ENCODE measurements at regions not wholly inside any gene's neighbourhood (a gene's known extent, or its start where the extent isn't known, plus 50 kb on each side); places are given as distances from the start of the nearest gene placed in this dataset.

GRCh38 chr6:97790926-97791590, 508.0 kb upstream of the MMS22L start:
- no peak overlapping the region for H3K27ac ChIP-seq
- intact Hi-C loops (cut with DNase I): no loop called here
- DNase-seq: peak in 1 of 4 donors; percentile 45
- H3K4me1 ChIP-seq: no peaks in the 10 kb centered on the region
- no peaks in the 10 kb centered on the region for H3K27me3 ChIP-seq
- no peak for ATAC-seq
- H3K4me3 ChIP-seq: no peak overlapping the region
- peaks cover 0 to 8% of the 10 kb centered on the region in 2 donors for H3K9me3 ChIP-seq
- no peaks in the 10 kb centered on the region for H3K36me3 ChIP-seq
- no peak for TF ChIP-seq CTCF (IDR thresholded peaks at IDR 0.05)

GRCh38 chr6:97805596-97805995, 522.6 kb upstream of the MMS22L start:
- Histone ChIP-seq H3K36me3 (no peaks in the 10 kb centered on the region), H3K27me3 (no peaks in the 10 kb centered on the region), H3K27ac (no peak overlapping the region), H3K9me3 (no peaks in the 10 kb centered on the region), H3K4me3 (no peak overlapping the region), H3K4me1 (no peaks in the 10 kb centered on the region)
- DNase-seq (no peak), ATAC-seq (no peak)
- TF ChIP-seq CTCF (IDR thresholded peaks at IDR 0.05): no peak
- intact Hi-C loops (cut with DNase I): no loop called here

GRCh38 chr6:97812940-97813339, 529.9 kb upstream of the MMS22L start:
- ATAC-seq (no peak), DNase-seq (no peak)
- no peaks in the 10 kb centered on the region for H3K9me3 ChIP-seq
- TF ChIP-seq CTCF (IDR thresholded peaks at IDR 0.05): no peak
- H3K4me3 ChIP-seq: no peak overlapping the region
- no peaks in the 10 kb centered on the region for H3K27me3 ChIP-seq
- intact Hi-C loops (cut with DNase I): no loop called here
- H3K4me1 ChIP-seq: no peaks in the 10 kb centered on the region
- H3K27ac ChIP-seq: no peak overlapping the region
- no peaks in the 10 kb centered on the region for H3K36me3 ChIP-seq

GRCh38 chr6:97813889-97814567, 531.0 kb upstream of the MMS22L start:
- H3K27me3 ChIP-seq: no peaks in the 10 kb centered on the region
- intact Hi-C loops (cut with DNase I): no loop called here
- no peaks in the 10 kb centered on the region for H3K36me3 ChIP-seq
- no peak for TF ChIP-seq CTCF (IDR thresholded peaks at IDR 0.05)
- DNase-seq: peak in 1 of 4 donors; percentile 13
- no peaks in the 10 kb centered on the region for H3K4me1 ChIP-seq
- H3K9me3 ChIP-seq: no peaks in the 10 kb centered on the region
- no peak overlapping the region for H3K27ac ChIP-seq
- H3K4me3 ChIP-seq: no peak overlapping the region
- ATAC-seq: no peak

GRCh38 chr6:97815301-97815812, 532.3 kb upstream of the MMS22L start:
- Histone ChIP-seq H3K27ac (no peak overlapping the region), H3K36me3 (no peaks in the 10 kb centered on the region), H3K9me3 (no peaks in the 10 kb centered on the region), H3K4me1 (no peaks in the 10 kb centered on the region), H3K4me3 (no peak overlapping the region), H3K27me3 (no peaks in the 10 kb centered on the region)
- ATAC-seq: no peak
- TF ChIP-seq CTCF (IDR thresholded peaks at IDR 0.05): no peak
- intact Hi-C loops (cut with DNase I): no loop called here
- no peak for DNase-seq

Measured in left lung (tissue), 4 donors.